Transverse colon (tissue), 3 donors: ENCODE measurements at regions not wholly inside any gene's neighbourhood (a gene's known extent, or its start where the extent isn't known, plus 50 kb on each side); places are given as distances from the start of the nearest gene placed in this dataset.

ENCODE experiments used
- CTCF ChIP-seq, 5 experiments: fragments of 200-600 bp in 3 of 5; fragments of 450-650 bp in 2 of 5; sonication (generic) in 3 of 5; IDR thresholded peaks; 1 replicate in 2 of 5; 2 replicates in 3 of 5; pipeline ENCODE4 v1.5.1; 2016 to 2017; ENCODE audit warnings: antibody characterized with exemption in 5 of 5, inconsistent platforms in 3 of 5, mild to moderate bottlenecking in 2 of 5, moderate library complexity in 1 of 5
- EP300 ChIP-seq: sonication (generic); formaldehyde crosslinking; IDR thresholded peaks from one replicate; pipeline ENCODE4 v1.6.1; 2017; ENCODE audit warnings: antibody characterized with exemption, low read depth
- POLR2A ChIP-seq: fragments of 450-650 bp; IDR thresholded peaks from one replicate; pipeline ENCODE4 v1.6.1; 2016; ENCODE audit warnings: antibody characterized with exemption, mild to moderate bottlenecking, moderate library complexity

GRCh38 chr22:47377926-47378560, 615.6 kb downstream of the TBC1D22A start:
- no peak for TF ChIP-seq CTCF (IDR thresholded peaks at IDR 0.05)
- TF ChIP-seq POLR2A: no peak
- TF ChIP-seq EP300: no peak
